ENCODE measurements at regions not wholly inside any gene's neighbourhood (a gene's known extent, or its start where the extent isn't known, plus 50 kb on each side); places are given as distances from the start of the nearest gene placed in this dataset.

- no peak for DNase-seq
Observed at GRCh38 chr5:158145827-158146226, 286.9 kb upstream of the CLINT1 start.

- no peak for DNase-seq
Observed at GRCh38 chr5:158143081-158143480, 284.1 kb upstream of the CLINT1 start.

DNA sequence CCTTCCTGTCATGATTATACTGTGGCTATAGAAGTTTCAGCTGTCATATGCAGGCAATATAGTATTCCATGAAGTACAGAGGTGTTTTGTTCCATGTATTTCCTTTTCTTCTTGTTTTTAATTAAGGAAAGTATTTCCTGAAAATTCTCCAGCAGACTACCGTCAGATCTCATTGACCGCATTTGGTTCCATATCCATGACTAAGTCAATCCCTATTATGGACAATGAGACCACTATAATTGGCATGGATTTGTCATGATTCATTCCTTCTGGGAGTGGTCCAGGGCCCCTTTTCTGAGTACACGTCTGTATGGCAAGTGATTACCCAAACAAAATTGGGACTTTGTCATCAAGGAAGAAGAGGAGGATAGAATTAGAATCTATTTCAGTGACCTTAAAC lies 283.2 kb upstream of the CLINT1 start:
- DNase-seq = no peak

DNA sequence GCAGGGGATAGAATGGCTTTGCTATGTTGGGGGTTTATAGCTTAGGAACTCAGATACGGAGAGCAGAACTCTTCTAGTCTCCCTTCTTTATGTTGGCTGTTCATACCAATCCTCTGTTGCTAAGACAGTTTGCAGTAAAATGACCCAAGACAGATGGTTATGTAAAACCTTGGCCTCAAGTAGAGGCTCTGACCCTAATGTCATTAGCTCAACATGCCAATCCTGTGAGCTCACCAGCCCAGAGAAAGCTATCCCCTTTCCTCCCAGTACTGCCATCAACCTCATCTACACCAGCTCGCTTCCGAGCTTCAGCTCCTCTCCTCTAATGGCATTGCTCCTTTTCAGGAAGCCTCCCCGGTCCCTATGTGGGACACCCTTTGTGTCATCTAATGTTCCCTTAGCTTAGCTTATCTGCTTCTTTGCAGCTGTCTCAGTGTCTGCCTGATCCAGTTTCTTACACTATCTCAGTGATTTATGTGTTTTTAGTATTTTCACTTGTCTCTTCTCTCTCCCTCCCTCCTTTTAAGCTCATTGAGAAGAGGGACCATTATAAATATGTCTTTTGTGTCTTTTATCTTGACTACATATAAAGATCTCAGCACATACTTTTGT lies 281.3 kb upstream of the CLINT1 start:
- no peak for DNase-seq

DNA sequence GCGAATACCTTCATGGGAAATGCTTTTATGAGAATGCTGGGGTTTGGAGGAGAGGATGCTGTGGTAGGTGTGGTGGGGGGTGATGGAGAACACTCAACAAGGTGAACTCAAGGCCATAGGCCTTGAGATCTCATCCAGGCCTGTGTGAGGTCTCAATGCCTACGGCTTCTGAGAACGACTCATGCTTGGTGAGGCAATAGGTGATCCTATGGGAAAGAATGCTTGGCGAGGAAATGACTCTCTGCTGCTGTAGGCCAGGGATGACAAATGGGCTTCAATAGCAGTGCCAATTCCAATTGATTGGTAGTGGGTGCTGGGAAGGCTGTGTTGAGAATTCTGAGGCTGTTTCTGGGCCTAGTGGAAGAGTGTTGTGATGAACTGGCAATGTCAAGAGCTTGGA lies 280.2 kb upstream of the CLINT1 start:
- no peak for DNase-seq

DNA sequence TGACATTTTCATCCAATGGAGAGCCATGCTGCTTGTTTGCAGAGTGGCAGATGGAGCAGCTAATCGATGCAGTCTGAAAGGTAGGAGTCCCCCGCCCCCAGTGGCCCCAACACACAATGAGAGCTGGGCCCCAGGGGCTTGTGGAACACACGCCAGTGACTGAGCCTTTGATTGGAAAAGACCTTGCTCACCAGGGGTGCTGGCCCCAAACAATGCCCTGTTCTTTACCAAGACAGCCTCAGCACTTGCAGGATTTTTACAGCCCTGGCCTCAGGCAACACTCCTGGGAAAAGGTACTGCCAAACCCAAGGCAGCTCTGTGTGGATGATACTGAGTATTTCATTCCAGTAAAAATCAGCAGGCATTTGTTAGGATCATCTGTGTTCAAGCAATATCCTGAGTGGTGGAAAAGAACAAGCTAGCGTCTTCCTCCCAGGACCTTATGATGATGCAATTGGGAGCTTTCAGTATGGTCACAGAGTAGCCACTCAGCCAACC lies 276.8 kb upstream of the CLINT1 start:
- no peak for DNase-seq

DNA sequence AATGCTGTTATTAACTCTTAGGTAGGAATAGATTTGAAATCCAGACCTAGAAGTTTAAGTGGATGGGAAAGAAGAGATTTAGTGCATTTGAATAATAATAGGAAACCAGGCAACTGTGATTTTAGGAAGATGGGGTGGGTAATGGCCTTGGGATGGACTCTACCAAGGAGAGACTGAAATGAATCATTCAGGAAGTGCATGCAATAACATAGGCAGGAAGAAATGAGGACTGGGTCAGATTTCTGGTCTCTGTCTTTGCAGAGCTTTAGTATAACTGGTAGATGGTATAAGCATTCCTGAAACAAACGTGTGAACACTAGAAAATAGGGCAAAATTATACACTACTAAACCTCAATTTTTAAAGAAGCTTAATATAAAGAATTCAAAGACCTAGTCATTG lies 274.4 kb upstream of the CLINT1 start:
- DNase-seq = no peak

DNA sequence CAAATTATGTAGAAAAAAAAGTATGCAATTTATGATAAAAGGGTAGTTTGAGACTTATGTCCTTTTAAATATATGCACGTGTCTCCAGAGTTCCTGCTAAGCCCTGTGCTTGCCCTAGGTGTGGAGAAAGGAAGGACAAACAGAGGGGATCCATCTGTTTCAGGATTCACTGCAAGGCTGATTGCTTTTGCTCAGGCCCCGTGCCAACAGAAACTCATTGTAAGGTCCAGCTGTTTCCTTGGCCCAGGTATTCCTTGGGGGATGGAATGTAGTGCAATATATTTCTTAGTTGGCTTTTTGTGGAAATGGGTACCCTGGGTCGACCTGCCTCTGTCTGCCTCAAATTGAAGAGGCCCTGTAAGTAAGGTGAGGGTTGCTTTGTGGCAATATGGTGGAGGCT lies 268.6 kb upstream of the CLINT1 start:
- DNase-seq = no peak

- DNase-seq = no peak
Observed at GRCh38 chr5:158126442-158127405, 267.8 kb upstream of the CLINT1 start.

DNA sequence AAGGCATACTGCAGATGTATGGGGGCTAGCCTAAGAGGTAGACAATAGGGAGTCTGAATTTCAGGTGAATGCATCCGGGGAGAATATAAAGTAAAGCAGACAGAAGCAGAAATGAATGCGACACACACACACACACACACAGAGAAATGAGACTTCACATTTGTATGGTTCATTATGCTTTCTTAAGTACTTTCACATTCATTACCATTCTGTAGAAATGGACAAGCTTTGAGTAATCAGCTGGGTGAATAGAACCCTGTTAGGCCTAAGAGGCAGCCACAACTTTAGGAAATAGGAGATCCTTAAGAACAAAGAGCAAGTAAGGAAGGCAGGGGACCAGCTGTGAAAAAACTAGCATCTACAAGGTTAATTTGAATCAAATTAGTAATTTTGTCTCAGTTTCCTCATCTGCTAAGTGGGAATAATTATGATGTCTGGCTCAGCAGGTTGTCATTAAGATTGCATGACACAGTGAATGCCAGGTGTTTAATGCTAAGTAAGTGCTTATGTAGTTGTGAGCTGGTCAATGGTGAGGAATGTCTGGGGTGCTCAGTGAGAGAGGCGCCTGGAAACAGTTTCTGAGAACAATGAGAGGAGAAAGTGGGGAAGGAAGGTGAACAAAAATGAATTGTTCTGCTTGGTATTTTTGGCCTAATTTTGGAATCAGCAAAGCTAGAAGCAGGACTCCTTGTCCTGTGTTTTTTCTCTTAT lies 265.8 kb upstream of the CLINT1 start:
- DNase-seq = no peak

GRCh38 chr5:158123595-158123994 lies 264.6 kb upstream of the CLINT1 start:
- no peak for DNase-seq

DNA sequence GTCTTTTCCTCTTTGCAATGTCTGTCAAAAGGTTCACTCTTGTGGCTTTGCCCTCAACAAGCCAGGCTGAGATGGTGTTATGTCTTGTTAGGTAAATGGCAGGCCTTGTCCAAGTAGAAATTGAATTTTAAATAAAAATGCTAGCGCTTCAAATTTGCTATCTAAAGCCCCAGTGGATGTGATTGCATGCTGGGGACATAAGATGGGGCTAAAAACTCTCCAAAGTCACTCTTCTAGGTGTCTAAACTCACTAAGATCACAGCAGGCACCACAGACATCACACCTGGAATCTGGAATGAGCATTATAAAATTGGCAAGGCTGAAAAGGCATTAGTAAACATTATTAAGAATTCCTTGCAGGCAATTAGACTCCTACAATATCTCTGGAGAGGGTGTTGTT lies 262.7 kb upstream of the CLINT1 start:
- no peak for DNase-seq

- no peak for DNase-seq
Observed at GRCh38 chr5:158120760-158121159, 261.8 kb upstream of the CLINT1 start.

DNA sequence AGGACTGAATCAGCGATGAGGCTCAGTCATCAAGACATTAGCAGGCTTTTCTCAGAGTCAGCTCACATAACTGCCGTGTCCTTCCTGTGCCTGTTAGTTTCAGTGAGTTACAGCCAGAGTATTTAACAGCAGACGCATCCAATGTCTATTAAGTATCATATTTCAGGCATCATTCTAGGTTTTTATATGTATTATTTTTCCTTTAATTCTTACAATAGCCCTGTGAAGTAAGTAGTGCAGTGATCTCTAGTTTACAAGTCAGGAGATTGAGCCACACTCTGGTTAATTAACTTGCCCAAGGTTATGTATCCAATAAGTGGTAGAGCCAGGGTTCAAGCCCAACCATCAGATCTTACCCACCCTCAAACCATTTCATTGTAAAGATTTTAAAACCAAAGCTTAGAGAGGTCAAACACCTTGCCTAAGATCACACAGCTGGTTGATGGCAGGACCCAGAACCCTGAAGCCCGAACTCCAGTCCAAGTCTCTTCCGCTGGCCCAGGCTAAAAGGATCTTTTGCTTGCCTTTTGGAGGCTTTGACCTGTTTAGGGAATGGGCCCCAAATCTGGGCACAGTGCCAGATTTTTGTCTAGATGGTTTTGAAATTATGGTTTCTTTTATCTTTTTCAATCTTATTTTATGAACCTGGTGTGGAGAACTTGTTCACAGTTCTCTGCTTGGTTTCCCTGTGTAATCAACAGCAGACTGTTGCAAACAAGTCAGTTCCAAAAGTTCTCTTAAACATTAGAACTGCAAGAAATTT lies 261.2 kb upstream of the CLINT1 start:
- DNase-seq = no peak

- no peak for DNase-seq
Observed at GRCh38 chr5:158117467-158118160, 258.7 kb upstream of the CLINT1 start.

DNA sequence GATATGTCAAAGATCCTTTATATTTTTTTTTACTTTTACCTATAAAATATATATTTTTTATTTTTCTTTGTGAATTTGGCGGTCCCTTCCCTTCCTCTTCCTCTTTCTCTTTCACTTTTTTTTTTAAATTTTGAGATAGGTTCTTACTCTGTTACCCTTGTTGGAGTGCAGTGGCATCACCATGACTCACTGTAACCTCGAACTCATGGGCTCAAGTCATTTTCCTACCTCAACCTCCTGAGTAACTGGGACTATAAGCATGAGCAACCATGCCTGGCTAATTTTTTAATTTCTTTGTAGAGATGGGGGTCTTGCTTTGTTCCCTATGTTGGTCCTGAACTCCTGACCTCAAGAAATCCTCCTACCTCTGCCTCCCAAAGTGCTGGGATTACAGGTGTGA lies 258.0 kb upstream of the CLINT1 start:
- DNase-seq = no peak

- no peak for DNase-seq
Observed at GRCh38 chr5:158115468-158115867, 256.5 kb upstream of the CLINT1 start.

GRCh38 chr5:158108177-158108576 lies 249.2 kb upstream of the CLINT1 start:
- no peak for DNase-seq

- no peak for DNase-seq
Observed at GRCh38 chr5:158100373-158100888, 241.5 kb upstream of the CLINT1 start.

DNA sequence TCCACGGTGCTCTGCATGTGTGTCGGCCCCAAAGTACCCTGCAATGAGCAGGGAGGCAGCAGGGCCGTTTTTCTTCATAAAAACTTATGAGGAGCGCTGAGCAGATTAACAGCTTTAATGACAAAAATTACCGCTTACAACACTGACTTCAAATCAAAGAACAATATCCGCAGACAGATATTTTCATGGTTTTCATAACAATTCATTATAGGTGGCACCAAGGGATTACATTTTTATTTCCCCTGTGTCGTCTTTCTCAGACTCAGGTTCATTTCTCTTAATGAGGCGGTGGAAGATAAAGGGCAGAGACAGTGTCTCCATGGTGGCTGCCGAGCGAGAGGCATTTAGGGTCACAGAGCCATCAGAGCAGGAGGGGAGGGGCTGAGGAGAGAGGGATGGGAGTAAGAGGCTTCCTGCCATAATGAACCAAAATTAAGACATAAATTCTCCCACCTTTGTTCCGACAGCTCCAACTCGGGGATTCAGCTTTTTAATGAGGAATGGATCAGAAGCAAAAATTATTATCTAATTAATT lies 240.7 kb upstream of the CLINT1 start:
- no peak for DNase-seq

DNA sequence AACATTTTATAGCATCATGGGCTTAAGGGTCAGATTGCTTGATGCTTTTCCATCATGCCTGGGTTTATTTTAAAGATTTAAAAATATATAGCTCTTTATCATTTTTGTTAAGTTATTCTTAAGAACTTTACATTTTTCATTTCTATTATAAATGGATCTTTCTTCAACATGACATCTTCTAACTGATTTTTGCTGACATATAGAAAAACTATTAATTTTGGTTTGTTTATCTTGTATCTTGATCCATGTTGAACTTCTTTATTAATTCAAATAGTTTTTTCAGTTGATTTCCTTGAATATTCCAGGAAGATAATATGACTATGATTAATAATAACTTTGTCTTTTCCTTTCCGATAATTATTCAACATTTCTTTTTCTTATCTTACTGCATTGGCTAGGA lies 237.9 kb upstream of the CLINT1 start:
- no peak for DNase-seq

GRCh38 chr5:158086856-158087255 lies 227.9 kb upstream of the CLINT1 start:
- DNase-seq = no peak

Measured in activated naive CD4-positive, alpha-beta T cell (primary cell).